ENCODE measurements at regions not wholly inside any gene's neighbourhood (a gene's known extent, or its start where the extent isn't known, plus 50 kb on each side); places are given as distances from the start of the nearest gene placed in this dataset.
A peak's percentile ranks its signal among the peaks of the same experiment; 100 is the strongest.

GRCh38 chr2:237025090-237025865, 60.4 kb upstream of the COPS8 start:
- peak; percentile 77 for DNase-seq
- H3K27me3 Mint-ChIP-seq (ENCODE audit: insufficient read depth), result 0 out of 2 replicates have a peak, but pooled peaks cover 2% of the 10 kb centered on the region
- H3K36me3 Mint-ChIP-seq (ENCODE audit: low read depth), result no peaks in the 10 kb centered on the region
- H3K4me1 Mint-ChIP-seq (ENCODE audit: low read depth), result no peaks in the 10 kb centered on the region
- H3K4me3 Mint-ChIP-seq, result no peak overlapping the region
- no peak overlapping the region for H3K27ac Mint-ChIP-seq
- TF ChIP-seq CTCF (IDR thresholded peaks at IDR 0.05), result no peak
- H3K9me3 Mint-ChIP-seq, result no peaks in the 10 kb centered on the region

- Mint-ChIP-seq H3K9me3 (no peaks in the 10 kb centered on the region), H3K4me3 (no peak overlapping the region), H3K27ac (no peak overlapping the region), H3K27me3 (ENCODE audit: insufficient read depth) (peaks cover 2% of the 10 kb centered on the region; the same call in 1 of the 2 replicates), H3K4me1 (ENCODE audit: low read depth) (no peaks in the 10 kb centered on the region), H3K36me3 (ENCODE audit: low read depth) (no peaks in the 10 kb centered on the region)
- TF ChIP-seq CTCF (IDR thresholded peaks at IDR 0.05), result peak; percentile 90
- DNase-seq, result peak; percentile 66
Measured at GRCh38 chr2:237026981-237027711, 58.5 kb upstream of the COPS8 start.

- no peaks in the 10 kb centered on the region for H3K9me3 Mint-ChIP-seq
- H3K4me1 Mint-ChIP-seq (ENCODE audit: low read depth), result no peaks in the 10 kb centered on the region
- no peak overlapping the region for H3K27ac Mint-ChIP-seq
- no peak for DNase-seq
- TF ChIP-seq CTCF (IDR thresholded peaks at IDR 0.05), result peak; percentile 46
- no peak overlapping the region for H3K4me3 Mint-ChIP-seq
- no peaks in the 10 kb centered on the region for H3K36me3 Mint-ChIP-seq (ENCODE audit: low read depth)
- H3K27me3 Mint-ChIP-seq (ENCODE audit: insufficient read depth), result peaks cover 5% of the 10 kb centered on the region; the same call in 1 of the 2 replicates
Measured at GRCh38 chr2:237027712-237028029, 58.0 kb upstream of the COPS8 start.

- no peak overlapping the region for H3K4me3 Mint-ChIP-seq
- H3K36me3 Mint-ChIP-seq (ENCODE audit: low read depth), result no peaks in the 10 kb centered on the region
- no peak overlapping the region for H3K27ac Mint-ChIP-seq
- no peak for DNase-seq
- H3K27me3 Mint-ChIP-seq (ENCODE audit: insufficient read depth), result peaks cover 9% of the 10 kb centered on the region; the same call in 1 of the 2 replicates
- TF ChIP-seq CTCF (IDR thresholded peaks at IDR 0.05), result no peak
- no peaks in the 10 kb centered on the region for H3K4me1 Mint-ChIP-seq (ENCODE audit: low read depth)
- no peaks in the 10 kb centered on the region for H3K9me3 Mint-ChIP-seq
Measured at GRCh38 chr2:237030382-237030781, 55.3 kb upstream of the COPS8 start.

- no peaks in the 10 kb centered on the region for H3K4me1 Mint-ChIP-seq (ENCODE audit: low read depth)
- H3K36me3 Mint-ChIP-seq (ENCODE audit: low read depth), result no peaks in the 10 kb centered on the region
- H3K27me3 Mint-ChIP-seq (ENCODE audit: insufficient read depth), result peaks cover 11% of the 10 kb centered on the region
- TF ChIP-seq CTCF (IDR thresholded peaks at IDR 0.05), result no peak
- DNase-seq, result no peak
- H3K4me3 Mint-ChIP-seq, result no peak overlapping the region
- H3K9me3 Mint-ChIP-seq, result no peaks in the 10 kb centered on the region
- H3K27ac Mint-ChIP-seq, result no peak overlapping the region
Measured at GRCh38 chr2:237033536-237034060, 52.1 kb upstream of the COPS8 start.

All from HFFc6 (cell line).